HG02852 (cell line): ENCODE measurements at regions not wholly inside any gene's neighbourhood (a gene's known extent, or its start where the extent isn't known, plus 50 kb on each side); places are given as distances from the start of the nearest gene placed in this dataset.

Source experiments
- ATAC-seq: cut with Tn5 transposase; IDR thresholded peaks from one replicate; pipeline ENCODE4 v1.9.1; 2021; ENCODE audit warnings: mild to moderate bottlenecking, moderate library complexity; ENCODE audit not compliant: unreplicated experiment

GRCh38 chr14:51468523-51468922, 183.2 kb upstream of the FRMD6 start:
- no peak for ATAC-seq

DNA sequence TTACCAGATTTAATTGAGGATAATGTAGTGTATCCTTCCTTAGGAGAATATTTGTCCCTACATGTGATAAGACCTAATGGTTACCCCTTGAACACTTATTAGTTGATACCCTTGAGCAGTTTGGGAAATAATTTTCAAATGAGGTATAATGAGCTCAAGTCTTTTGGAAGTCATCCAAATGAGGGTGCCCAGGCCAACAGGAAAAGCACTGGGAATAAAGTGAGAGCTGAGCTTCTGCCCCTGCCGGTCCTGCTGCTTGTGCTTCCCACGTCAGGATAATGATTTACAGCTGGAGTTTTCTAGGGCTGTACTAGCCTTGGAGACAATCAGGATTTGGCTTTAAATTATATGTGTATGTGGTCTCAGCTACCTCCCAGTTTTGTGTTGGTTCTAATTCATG, 178.8 kb upstream of the FRMD6 start:
- ATAC-seq: no peak

DNA sequence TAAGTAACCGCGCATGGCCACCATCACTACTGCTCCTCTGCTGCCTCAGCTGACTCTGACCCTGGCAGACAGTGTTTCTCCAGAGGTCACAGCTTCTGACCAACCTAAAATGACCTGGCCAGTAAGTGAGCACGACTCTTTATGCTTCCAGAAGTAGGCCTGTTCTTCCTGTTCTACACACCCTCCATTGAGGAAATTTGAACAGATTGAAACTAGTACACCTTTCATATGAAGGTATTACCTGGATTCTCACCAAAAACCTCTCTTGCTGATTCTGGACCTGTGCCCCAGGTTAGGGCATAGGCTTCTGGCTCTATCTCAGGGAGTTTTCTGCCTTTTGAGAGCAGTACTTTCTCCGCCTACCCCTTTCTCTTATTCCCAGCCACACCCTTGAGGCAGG, 178.4 kb upstream of the FRMD6 start:
- no peak for ATAC-seq

DNA sequence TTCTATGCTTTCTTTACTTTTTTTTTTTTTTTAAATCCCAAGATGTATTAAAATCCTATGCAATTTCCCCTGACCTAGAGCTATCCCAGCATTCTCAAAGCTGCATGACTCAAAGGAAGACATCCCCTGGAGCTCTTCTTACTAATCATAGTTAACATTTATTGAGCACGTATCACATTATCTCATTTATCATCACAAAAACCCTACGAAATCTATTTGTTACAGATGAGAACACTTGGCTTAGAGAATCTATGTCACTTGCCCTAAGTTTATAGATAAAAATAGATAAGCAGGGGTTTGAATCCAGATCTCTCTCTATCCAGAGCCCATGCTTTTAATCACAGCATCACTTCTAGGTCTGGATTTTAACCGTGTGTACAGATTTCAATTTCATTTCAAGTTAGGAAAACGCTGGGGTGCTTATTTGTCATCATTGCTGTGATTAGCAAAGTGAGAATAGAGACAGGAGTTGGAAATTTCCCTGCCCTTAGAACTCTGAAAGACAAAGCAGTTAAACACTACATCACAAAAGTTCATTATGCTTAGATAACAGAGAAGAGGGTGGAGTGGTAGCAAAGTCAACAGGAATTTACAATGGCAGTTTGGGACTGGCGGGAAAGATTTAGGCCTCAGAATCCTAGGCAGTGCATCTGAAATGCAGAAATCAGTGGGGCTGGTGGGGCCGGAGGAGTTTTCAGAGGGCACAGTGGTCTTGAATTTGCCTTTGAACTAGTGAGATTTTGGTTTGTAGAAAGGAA, 177.7 kb upstream of the FRMD6 start:
- ATAC-seq: no peak

- no peak for ATAC-seq
These were observed 176.9 kb upstream of the FRMD6 start for GRCh38 chr14:51474854-51475253.

DNA sequence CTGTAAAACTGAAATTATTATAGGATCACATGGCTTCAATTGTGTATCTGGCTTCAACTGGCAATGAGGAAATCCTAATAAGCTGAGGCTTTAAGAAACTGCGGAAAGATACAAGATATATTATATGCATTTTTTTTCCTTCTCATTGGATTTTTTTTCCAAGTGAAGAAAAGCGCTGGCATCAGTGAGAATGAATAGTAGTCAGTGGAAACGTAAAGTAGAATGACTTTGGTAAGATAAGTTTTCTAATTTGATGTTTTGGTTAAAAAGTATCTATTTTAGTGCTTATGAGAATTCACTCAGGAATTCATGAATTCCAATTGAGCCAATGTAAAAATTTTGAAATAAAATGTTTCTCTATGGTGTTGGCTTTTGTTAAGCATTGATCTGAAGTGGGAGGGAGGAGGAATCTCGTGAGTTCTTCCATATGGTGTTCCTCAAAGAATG, 173.5 kb upstream of the FRMD6 start:
- ATAC-seq: no peak

DNA sequence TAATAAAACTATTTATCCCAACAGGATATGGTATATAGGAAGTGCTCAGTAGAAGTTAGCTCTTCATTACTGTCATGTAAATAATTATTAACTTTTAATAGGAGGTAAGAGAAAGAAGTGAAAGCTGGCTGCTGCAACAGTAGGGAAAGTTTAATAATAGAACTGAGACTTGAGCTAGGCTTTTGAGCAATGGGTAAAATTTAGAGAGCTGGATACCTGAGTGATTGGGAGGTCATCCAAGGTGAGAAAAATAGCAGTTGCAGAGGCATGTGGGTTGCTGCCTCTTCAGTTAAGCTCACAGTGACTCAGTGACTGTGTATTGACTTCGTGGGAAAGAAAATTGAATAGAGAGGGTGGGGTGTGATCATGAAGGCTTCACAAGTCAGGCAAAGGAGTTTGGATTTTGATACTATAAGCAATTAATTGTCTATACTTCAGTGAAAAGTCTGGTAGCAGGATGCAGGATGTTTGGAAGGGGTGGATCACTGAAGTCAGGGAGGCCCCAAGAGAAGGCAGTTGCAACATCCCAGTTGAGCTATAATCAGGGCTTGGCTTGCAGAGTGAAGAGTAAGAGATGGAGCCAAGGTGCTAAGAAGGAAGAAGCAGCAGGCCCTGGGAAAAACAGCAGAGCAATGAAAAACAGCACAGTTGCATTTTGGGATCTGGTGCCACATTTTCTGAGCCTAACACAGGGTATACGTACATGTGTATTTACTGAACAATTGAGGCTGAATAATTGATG, 172.0 kb upstream of the FRMD6 start:
- no peak for ATAC-seq

- ATAC-seq: no peak
These were observed 170.1 kb upstream of the FRMD6 start for GRCh38 chr14:51481643-51482042.

DNA sequence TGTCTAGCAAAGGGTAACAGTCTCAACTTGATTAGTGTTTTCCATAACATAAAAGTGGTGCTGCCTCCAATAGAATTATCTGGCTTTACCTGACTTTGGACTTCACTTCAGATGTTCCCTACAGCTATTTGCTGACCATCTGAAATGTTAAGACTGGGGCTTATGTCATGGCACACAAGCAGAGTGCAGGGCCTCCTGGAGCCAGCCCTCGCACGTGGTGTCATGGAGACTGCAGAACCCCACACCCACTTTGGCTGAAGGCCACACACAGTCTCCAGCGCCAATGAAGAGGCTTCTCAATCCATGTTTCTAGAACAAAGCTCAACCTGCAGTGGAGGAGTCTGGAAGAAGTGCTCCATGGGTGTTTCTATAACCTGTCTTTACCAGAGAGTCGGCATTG, 169.6 kb upstream of the FRMD6 start:
- no peak for ATAC-seq

GRCh38 chr14:51484485-51484884, 167.2 kb upstream of the FRMD6 start:
- no peak for ATAC-seq

GRCh38 chr14:51485733-51486132, 166.0 kb upstream of the FRMD6 start:
- ATAC-seq: no peak

- ATAC-seq: no peak
These were observed 163.9 kb upstream of the FRMD6 start for GRCh38 chr14:51487848-51488247.

GRCh38 chr14:51488569-51489220, 163.0 kb upstream of the FRMD6 start:
- ATAC-seq: no peak

DNA sequence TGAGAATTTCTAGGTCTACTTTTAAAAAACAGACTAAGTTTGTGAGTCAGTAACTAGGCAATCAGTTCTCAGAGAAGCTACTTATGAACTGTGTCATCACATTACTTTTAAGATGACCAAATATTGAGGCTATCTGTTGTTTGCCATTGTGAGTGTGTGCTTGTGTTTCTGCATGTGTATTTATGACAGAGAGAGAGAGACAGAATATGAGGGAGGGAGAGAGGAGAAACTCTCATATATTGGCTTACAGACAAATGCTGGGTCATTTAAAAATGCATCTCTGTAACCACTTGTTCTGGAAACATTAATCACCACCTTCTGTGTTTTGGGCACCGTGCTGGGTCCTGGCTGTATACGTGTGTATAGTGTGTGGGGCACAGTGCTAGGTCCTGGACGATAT, 161.5 kb upstream of the FRMD6 start:
- ATAC-seq: no peak

DNA sequence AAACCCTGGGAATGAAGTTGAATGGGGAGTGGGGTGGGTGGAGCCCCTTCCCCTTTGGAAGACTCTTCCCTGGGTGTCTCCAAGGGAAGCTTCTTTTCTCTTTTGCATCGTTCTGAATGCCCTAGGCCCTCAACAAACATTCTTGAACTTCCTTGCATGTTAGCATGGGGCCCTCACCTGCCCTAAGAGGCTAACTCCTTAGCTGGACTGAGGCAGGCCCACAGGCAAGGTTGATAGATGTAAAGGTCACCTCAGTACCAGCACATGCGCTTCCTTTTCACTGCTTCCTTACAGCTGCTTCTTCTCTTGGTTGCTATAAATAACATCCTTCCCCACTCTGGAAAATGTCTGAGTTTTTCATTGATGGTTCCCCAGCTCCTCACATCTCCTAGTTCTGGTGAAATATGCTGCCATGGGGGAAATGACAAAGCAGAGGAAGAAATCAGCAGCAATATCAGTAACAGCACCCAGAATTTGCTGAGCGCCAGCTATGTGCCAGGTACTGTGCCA, 160.6 kb upstream of the FRMD6 start:
- ATAC-seq: no peak

DNA sequence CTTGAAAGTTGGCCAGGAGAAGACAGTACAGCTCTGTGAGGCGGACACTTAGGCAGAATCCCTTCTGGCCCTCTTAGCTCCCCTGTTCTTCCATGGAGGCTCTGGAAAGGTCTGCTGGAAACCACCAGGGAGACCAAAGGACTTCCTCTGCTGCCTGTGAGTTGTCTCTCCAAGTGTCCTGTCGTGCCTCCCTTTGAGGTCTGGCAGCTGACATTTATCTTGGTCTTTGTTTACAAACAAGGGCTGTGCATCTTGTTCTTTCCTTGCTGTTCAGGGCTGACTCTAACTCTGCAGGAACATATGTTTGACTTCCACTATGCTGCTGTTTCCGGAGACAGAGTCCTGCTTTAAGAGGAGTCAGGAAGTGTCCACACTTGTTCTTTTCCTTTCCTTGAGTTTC, 159.9 kb upstream of the FRMD6 start:
- ATAC-seq: no peak

- ATAC-seq: no peak
These were observed 156.4 kb upstream of the FRMD6 start for GRCh38 chr14:51495319-51495718.

GRCh38 chr14:51498411-51499227, 153.1 kb upstream of the FRMD6 start:
- no peak for ATAC-seq

DNA sequence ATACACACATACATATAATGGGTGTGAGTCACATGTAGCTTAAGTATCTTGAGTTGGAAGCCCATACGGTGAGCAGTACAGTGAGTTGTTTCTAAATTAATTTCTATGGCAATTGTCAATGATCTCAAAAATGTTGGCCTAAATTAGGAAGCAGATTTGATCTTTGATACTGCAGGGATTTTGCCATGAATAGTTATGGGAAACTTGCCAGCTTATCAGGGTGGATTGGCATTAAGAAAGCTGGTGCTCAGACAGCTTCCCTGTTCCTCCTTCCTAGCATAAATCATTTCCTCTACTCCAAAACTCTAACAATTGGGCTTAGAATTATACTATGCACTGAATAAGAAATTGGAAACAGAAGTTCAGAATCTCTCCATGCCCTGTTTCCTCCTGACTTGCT, 150.9 kb upstream of the FRMD6 start:
- no peak for ATAC-seq

GRCh38 chr14:51501746-51502145, 150.0 kb upstream of the FRMD6 start:
- ATAC-seq: no peak

- ATAC-seq: no peak
These were observed 147.0 kb upstream of the FRMD6 start for GRCh38 chr14:51504669-51505068.
